ENCODE measurements at regions not wholly inside any gene's neighbourhood (a gene's known extent, or its start where the extent isn't known, plus 50 kb on each side); places are given as distances from the start of the nearest gene placed in this dataset.
"Not testable (repeated sequence)": the region's sequence is repeated elsewhere in the genome, so short reads cannot be mapped to it uniquely, and the experiment has no call there.

DNA sequence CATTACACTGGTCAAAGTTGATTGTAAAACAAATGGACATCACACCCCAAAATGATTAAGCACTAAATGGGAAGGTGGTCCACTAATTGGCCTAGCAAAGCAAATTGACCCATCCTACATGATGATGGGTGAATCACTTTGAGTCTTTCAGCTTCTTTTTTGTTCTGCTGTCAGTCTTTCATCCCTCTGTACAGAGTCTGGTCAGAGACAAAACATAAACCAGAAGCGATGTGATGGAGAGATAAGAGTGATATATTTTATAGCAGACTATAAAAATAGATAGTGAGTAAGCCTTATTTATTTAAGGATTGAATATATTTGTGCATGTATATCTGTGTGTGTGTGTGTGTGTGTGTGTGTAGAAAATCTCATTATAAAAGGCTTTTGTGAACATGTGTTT, 618.4 kb upstream of the SOX9 start:
- no peak overlapping the region for H3K4me3 ChIP-seq (ENCODE audit: low read depth, low read length)
- TF ChIP-seq, protein P1, sequence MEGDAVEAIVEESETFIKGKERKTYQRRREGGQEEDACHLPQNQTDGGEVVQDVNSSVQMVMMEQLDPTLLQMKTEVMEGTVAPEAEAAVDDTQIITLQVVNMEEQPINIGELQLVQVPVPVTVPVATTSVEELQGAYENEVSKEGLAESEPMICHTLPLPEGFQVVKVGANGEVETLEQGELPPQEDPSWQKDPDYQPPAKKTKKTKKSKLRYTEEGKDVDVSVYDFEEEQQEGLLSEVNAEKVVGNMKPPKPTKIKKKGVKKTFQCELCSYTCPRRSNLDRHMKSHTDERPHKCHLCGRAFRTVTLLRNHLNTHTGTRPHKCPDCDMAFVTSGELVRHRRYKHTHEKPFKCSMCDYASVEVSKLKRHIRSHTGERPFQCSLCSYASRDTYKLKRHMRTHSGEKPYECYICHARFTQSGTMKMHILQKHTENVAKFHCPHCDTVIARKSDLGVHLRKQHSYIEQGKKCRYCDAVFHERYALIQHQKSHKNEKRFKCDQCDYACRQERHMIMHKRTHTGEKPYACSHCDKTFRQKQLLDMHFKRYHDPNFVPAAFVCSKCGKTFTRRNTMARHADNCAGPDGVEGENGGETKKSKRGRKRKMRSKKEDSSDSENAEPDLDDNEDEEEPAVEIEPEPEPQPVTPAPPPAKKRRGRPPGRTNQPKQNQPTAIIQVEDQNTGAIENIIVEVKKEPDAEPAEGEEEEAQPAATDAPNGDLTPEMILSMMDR (conservative IDR thresholded peaks at IDR 0.05; ENCODE audit: low read depth, low read length), result no peak
- DNase-seq (ENCODE audit: low read depth), result no peak

DNA sequence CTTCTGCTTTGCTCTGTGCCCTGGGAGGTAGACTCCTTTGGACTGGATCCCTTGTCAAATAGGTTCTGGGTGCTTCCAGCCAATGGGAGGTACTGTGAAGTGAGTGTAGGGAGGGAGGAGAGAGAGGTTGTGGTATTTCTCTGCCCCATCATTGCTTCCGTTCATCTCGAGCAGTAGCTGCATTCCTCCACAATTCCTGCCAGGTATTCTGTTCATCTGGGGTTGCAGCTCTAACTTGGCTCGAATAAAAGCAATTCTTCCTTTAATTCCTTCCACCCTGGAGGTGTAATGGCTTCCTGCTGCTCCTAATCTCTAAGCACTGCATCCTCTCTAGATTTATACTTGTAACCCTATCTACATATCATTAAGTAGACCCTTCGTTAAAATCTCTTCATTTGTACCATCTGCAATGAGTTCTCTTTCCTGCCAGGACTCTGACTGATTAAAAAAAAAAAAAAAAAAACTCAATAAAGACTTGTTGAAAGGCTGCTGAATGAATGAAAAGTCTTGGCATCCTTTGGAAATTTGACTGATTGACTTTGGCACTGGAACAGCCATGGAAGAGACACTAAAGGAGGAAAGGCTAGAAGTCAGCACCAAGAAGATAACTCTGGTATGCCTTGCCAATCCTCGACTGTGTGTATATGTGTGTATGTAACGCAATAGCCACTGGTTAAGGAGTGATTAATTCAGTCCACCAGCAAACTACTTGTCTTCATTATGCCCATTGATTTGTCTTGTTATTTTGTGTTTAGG, 616.9 kb upstream of the SOX9 start:
- TF ChIP-seq, protein P1 (conservative IDR thresholded peaks at IDR 0.05; ENCODE audit: low read depth, low read length), result no peak
- H3K4me3 ChIP-seq (ENCODE audit: low read depth, low read length), result no peak overlapping the region
- no peak for DNase-seq (ENCODE audit: low read depth)

DNA sequence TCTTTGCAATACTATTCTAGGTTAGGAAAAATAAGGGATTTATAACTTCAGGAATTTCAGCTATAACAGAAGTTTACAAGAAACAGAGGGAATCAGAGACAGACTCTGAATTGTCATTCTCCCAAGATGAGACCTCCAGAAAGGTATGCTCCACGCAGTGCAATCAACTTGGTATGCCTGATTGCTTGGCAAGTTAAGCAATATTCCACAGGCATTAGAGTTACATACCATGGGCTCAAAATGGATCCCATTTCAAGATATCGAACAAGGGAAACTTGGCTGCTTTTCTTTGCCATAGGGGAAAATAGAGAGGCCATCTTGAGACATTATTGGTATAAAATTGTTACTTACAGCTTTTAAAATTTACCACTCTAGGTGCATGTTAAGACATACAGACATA, 615.6 kb upstream of the SOX9 start:
- TF ChIP-seq, protein P1 (conservative IDR thresholded peaks at IDR 0.05; ENCODE audit: low read depth, low read length), result no peak
- no peak overlapping the region for H3K4me3 ChIP-seq (ENCODE audit: low read depth, low read length)
- peak; percentile 36 for DNase-seq (ENCODE audit: low read depth)

DNA sequence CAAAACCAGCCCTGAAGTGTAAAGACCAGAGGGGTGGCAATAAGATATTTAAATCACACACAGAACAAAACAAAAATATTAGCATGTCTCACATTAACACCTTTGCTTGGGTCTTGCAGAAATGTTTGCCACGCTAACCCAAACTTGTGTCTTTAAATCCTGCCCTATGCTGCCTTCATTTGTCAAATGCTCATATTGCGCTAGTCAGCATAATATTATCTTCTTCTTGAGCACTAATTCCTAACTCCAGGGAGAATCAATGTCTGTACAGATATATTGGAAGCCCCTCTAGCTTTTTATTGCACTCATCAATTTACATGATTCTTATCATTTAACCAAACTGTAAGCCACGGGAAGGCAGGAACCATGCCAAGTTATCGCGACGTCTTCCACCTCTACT, 614.8 kb upstream of the SOX9 start:
- H3K4me3 ChIP-seq (ENCODE audit: low read depth, low read length), result no peak overlapping the region
- DNase-seq (ENCODE audit: low read depth), result no peak
- TF ChIP-seq, protein P1 (conservative IDR thresholded peaks at IDR 0.05; ENCODE audit: low read depth, low read length), result no peak

DNA sequence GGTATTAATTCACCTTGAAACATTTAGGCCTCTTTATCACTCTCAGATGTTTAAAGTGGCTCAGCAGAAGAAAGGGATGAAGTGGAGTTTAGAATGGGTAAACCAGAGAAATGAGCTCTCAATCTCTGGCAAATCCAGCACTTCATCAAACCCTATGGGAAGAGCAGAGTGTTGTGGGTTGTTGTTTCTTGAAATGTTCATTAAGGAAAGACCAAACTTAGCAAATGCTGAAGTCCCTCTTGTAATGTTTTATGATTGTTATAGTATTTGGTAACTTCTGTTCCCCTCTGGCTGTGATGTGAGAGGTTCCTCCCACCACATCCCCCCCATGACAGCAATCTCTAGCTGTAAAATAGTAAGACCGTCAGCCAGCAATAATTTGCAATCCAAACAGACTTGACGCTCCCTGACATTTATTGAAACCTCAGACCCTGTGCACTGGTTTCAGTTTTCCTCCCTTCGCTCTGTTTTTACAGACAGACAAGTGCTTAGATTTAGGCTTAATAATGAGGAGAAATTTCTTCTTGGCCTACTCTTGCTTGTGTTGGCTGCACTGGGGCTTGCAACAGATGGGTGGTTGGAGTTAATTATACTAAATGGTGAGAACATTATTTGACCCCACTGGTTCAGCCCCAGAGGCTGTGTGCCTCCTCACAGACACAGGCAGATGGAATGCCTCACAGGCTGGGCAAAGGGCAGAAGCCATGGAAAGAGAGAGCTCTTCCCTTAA, 609.4 kb upstream of the SOX9 start:
- H3K4me3 ChIP-seq (ENCODE audit: low read depth, low read length), result no peak overlapping the region
- DNase-seq (ENCODE audit: low read depth), result no peak
- TF ChIP-seq, protein P1 (conservative IDR thresholded peaks at IDR 0.05; ENCODE audit: low read depth, low read length), result no peak

DNA sequence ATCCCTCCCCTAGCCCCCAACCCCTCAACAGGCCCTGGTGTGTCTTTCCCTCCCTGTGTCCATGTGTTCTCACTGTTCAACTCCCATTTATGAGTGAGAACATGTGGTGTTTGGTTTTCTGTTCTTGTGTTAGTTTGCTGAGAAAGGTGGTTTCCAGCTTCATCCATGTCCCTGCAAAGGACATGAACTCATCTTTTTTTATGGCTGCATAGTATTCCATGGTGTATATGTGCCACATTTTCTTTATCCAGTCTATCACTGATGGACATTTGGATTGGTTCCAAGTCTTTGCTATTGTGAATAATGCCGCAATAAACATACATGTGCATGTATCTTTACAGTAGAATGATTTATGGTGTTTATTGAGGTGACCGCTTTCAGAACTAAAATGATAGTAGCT, 607.1 kb upstream of the SOX9 start:
- H3K4me3 ChIP-seq (ENCODE audit: low read depth, low read length); DNase-seq (ENCODE audit: low read depth): not testable (repeated sequence)

DNA sequence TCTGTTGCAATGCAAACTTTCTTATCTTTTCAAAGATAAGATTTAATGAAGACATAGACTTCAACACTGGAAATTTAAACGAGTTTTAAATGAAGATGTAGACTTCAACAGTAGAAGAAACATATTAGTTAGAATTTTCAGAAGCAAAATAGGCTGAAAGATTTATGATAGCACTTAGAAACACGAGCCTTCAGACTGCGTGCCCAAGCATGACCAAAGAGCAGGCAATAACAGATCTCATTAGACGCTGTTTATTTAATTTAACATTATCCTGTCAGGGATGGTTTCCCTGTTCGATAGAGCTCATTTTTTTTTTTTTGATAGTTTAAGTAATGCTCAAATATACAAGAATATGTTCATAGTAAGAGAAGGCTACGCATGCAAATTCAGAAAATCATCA, 604.7 kb upstream of the SOX9 start:
- no peak for DNase-seq (ENCODE audit: low read depth)
- TF ChIP-seq, protein P1 (conservative IDR thresholded peaks at IDR 0.05; ENCODE audit: low read depth, low read length), result no peak
- no peak overlapping the region for H3K4me3 ChIP-seq (ENCODE audit: low read depth, low read length)
